ENCODE measurements at regions not wholly inside any gene's neighbourhood (a gene's known extent, or its start where the extent isn't known, plus 50 kb on each side); places are given as distances from the start of the nearest gene placed in this dataset.

GRCh38 chr2:146080925-146081324, 1561.0 kb upstream of the ZEB2 start:
- TF ChIP-seq JUNB (IDR thresholded peaks at IDR 0.05; ENCODE audit: unreplicated experiment), result no peak
- TF ChIP-seq ZNF462 (CRISPR knock-in tag; IDR thresholded peaks at IDR 0.05), result no peak
- no peak for TF ChIP-seq POLR2AphosphoS5 (IDR thresholded peaks at IDR 0.05; ENCODE audit: low read depth)
- TF ChIP-seq STAT1 (IDR thresholded peaks at IDR 0.05; ENCODE audit: unreplicated experiment), result no peak
- no peak for TF ChIP-seq CTCF (conservative IDR thresholded peaks at IDR 0.05; ENCODE audit: low read depth in 2 of 2)
- TF ChIP-seq EZH2phosphoT487 (IDR thresholded peaks at IDR 0.05; ENCODE audit: unreplicated experiment), result no peak
- no peak for TF ChIP-seq REST (IDR thresholded peaks at IDR 0.05; ENCODE audit: unreplicated experiment)
- TF ChIP-seq ZNF331 (CRISPR knock-in tag; IDR thresholded peaks at IDR 0.05; ENCODE audit: low read depth), result no peak
- no peak for TF ChIP-seq EZH2 (IDR thresholded peaks at IDR 0.05; ENCODE audit: low read depth, unreplicated experiment)
- no peak for TF ChIP-seq ETS1 (IDR thresholded peaks at IDR 0.05)
- no peak for TF ChIP-seq ZNF114 (CRISPR knock-in tag; IDR thresholded peaks at IDR 0.05)
- no peak for TF ChIP-seq NANOG (IDR thresholded peaks at IDR 0.05; ENCODE audit: borderline replicate concordance)
- no peak for TF ChIP-seq CREB1 (CRISPR knock-in tag; IDR thresholded peaks at IDR 0.05; ENCODE audit: low read depth)
- Mint-ChIP-seq H3K27me3 (ENCODE audit: insufficient read depth, low read depth, poor library complexity) (no peaks in the 10 kb centered on the region), H3K4me3 (no peak overlapping the region), H3K36me3 (ENCODE audit: low read depth) (no peaks in the 10 kb centered on the region), H3K27ac (no peak overlapping the region), H3K9me3 (peaks cover 3% of the 10 kb centered on the region; the same call in 2 of the 3 replicates), H3K4me1 (no peaks in the 10 kb centered on the region)
- no peaks in the 10 kb centered on the region for H3F3A ChIP-seq (replicated peaks; ENCODE audit: low read depth)
- no peaks in the 10 kb centered on the region for H3K79me2 ChIP-seq (replicated peaks; ENCODE audit: insufficient read depth)
- H3K4me2 ChIP-seq, result no peak overlapping the region
- H3K27ac ChIP-seq (ENCODE audit: low read depth), result no peak overlapping the region
- no peaks in the 10 kb centered on the region for H4K20me1 ChIP-seq (replicated peaks; ENCODE audit: insufficient read depth)
- DNase-seq (ENCODE audit: low spot score) (no peak), ATAC-seq (no peak)
- H3K27me3 ChIP-seq (ENCODE audit: insufficient read depth), result no peaks in the 10 kb centered on the region
- H3K4me3 ChIP-seq, result no peak overlapping the region
- H3K36me3 ChIP-seq (ENCODE audit: insufficient read depth), result no peaks in the 10 kb centered on the region
- no peak overlapping the region for H2AFZ ChIP-seq
- no peaks in the 10 kb centered on the region for H3K4me1 ChIP-seq (ENCODE audit: insufficient read depth)
- no peaks in the 10 kb centered on the region for H3K9me2 ChIP-seq (ENCODE audit: insufficient read depth)

Measured in GM23338 (cell line).